Epithelial cell of esophagus (primary cell): ENCODE measurements at regions not wholly inside any gene's neighbourhood (a gene's known extent, or its start where the extent isn't known, plus 50 kb on each side); places are given as distances from the start of the nearest gene placed in this dataset.

Source experiments
- DNase-seq: peaks from one replicate; pipeline ENCODE4 v3.0.0; 2010; ENCODE audit warnings: low read depth
- H3K4me3 ChIP-seq: 2 replicates; pipeline ENCODE4 v1.5.1; 2011; ENCODE audit warnings: mild to moderate bottlenecking, low read length, control low read depth
- TF ChIP-seq, protein P1 (sequence below): IDR thresholded peaks from 2 replicates; pipeline ENCODE4 v1.5.1; 2011; ENCODE audit warnings: low read depth, mild to moderate bottlenecking, low read length, control low read depth, inconsistent platforms; ENCODE audit not compliant: insufficient read depth; ENCODE audit errors: missing control alignments

DNA sequence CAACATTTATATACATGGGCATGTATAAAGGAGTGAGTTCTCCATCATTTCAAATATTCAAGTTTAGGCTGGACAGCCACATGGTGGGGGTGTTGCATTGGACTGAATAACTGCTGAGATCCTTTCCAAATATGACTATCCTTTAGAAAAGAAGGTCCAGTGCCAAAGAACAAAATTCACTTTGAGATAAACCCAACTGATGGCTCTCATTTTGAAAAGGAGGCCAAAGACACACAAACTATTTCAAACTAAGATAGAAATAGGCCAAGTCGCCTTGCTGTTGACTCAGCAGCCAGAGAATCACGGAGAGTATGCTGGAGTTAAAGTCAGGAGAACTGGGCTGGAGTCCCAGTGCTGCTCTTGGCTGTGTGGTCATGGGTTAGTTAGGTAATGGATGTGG is 204.5 kb upstream of the LRATD1 start:
- no peak overlapping the region for H3K4me3 ChIP-seq
- TF ChIP-seq, protein P1, sequence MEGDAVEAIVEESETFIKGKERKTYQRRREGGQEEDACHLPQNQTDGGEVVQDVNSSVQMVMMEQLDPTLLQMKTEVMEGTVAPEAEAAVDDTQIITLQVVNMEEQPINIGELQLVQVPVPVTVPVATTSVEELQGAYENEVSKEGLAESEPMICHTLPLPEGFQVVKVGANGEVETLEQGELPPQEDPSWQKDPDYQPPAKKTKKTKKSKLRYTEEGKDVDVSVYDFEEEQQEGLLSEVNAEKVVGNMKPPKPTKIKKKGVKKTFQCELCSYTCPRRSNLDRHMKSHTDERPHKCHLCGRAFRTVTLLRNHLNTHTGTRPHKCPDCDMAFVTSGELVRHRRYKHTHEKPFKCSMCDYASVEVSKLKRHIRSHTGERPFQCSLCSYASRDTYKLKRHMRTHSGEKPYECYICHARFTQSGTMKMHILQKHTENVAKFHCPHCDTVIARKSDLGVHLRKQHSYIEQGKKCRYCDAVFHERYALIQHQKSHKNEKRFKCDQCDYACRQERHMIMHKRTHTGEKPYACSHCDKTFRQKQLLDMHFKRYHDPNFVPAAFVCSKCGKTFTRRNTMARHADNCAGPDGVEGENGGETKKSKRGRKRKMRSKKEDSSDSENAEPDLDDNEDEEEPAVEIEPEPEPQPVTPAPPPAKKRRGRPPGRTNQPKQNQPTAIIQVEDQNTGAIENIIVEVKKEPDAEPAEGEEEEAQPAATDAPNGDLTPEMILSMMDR = peak; percentile 43
- DNase-seq = peak; percentile 30

DNA sequence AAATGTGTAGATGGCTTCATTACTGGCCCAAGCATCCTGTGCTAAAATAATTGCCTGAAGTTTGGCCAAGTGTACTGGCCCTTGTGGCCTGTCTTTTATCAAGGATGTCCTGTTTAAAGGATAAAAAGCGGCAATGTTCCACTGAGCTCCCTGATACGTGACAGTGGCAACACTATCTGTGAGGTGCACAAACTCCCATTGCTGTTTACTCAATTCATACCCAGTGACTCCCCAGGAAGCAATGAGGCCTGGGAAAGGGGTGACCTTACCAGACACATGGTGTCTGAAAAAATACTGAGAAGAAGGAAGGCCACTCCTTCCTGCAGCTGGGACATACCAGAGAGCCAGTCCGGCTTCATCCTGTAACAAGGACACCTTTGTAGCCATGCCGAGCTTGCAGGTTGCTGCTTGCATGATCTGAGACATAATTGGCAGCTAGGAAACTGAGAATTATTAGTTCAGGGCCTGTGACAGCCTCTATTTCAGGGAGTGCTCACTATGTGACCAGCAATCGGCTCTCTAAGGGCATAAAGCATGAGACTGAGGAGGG is 198.5 kb upstream of the LRATD1 start:
- no peak overlapping the region for H3K4me3 ChIP-seq
- TF ChIP-seq, protein P1 = no peak
- peak; percentile 25 for DNase-seq

DNA sequence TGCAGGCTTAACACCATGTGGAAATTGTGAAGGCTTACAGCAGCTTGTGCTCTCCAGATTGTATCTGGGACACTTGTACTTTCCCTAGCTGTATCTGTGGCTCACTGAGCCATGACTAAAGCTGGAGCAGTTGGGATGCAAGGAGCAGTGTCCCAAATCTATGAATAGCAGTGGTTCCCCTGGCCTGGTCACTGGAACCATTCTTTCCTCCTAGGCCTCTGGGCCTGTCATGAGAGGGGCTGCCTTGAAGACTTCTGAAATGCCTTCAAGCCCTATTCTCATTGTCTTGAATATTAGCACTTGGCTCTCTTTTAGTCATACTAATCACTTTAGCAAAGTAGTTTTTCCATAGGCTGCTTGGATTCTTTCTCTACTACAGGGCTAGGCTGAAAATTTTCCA is 186.8 kb upstream of the LRATD1 start:
- H3K4me3 ChIP-seq = no peak overlapping the region
- DNase-seq = no peak
- TF ChIP-seq, protein P1 = no peak

DNA sequence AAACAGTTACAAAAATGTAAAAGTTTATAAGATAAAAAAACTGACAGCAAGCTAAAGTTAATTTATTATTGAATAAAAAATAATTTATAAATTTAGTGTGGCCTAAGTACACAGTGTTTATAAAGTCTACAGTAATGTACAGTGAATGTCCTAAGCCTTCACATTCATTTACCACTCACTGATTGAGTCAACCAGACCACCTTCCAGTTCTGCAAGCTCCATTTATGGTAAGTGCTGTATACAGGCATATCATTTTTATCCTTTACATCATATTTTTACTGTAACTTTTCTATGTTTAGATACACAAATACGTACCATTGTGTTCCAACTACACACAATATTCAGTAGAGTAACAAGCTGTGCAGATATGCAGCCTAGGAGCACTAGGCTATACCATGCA is 184.2 kb upstream of the LRATD1 start:
- no peak for DNase-seq
- TF ChIP-seq, protein P1 = no peak
- no peak overlapping the region for H3K4me3 ChIP-seq

DNA sequence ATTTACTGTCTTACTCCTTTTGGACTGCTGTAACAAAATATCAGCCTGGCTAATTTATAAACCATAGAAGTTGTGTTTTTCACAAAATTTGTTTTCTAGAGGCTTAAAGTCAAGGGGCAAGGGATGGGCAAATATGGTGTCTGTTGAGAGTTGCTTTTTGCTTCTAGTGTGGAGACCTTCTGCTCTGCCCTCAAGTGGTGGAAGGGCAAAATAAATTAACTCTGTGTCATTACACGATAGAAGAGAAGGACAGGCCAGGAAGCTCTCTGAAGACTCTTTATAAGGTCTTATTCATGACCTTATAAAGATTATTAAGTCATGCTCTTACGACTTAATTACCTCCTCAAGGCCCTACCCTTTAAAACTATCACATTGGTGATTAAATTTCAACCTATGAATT is 181.2 kb upstream of the LRATD1 start:
- H3K4me3 ChIP-seq = no peak overlapping the region
- TF ChIP-seq, protein P1 = peak; percentile 45
- DNase-seq = peak; percentile 28

DNA sequence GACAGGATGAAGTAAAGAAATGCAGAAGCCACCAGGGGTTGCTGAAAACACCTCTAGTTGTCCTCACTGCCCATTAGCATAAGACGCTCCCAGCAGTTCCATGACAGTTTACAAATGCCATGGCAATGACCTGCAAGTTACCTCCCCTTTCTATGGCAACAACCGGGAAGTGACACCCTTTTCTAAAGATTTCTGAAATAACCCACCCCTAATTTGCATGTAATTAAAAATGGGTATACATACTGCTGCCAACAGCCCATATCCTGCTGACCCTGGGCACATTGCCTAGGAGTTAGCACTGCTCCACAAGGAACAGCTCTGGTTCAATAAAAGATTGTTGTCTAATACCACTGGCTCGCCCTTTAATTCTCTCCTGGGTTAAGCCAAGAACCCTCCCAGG is 178.3 kb upstream of the LRATD1 start:
- TF ChIP-seq, protein P1 = no peak
- peak; percentile 6 for DNase-seq
- no peak overlapping the region for H3K4me3 ChIP-seq

DNA sequence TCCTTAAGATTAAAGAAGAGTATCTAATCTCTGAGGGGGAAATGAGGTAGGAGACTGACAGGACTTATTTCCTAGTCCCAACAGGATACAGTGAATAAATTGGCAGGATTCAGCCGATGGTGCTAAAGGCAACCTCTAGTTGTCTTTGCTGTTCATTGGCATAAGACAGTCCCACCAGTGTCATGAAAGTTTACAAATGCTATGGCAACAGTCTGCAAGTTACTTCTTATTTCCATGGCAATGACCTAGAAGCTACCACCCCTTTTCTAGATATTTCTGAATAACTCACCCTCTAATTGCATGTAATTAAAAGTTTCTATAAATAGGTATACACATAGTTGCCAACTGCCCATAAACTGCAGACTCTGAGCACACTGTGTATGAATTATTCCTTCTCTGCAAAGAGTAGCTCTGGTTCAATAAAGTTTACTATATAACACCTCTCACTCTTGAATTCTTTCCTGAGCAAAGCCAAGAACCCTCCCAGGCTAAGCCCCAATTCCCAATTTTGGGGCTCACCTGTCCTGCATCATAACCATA is 172.7 kb upstream of the LRATD1 start:
- no peak for DNase-seq
- TF ChIP-seq, protein P1 = no peak
- no peak overlapping the region for H3K4me3 ChIP-seq
